COR-L47 (cell line): ENCODE measurements at regions not wholly inside any gene's neighbourhood (a gene's known extent, or its start where the extent isn't known, plus 50 kb on each side); places are given as distances from the start of the nearest gene placed in this dataset.
"Not testable (repeated sequence)": the region's sequence is repeated elsewhere in the genome, so short reads cannot be mapped to it uniquely, and the experiment has no call there.

ENCODE experiments used
- DNase-seq: peaks from one replicate; lab custom pipeline; 2025; lab: John Stamatoyannopoulos, UW

DNA sequence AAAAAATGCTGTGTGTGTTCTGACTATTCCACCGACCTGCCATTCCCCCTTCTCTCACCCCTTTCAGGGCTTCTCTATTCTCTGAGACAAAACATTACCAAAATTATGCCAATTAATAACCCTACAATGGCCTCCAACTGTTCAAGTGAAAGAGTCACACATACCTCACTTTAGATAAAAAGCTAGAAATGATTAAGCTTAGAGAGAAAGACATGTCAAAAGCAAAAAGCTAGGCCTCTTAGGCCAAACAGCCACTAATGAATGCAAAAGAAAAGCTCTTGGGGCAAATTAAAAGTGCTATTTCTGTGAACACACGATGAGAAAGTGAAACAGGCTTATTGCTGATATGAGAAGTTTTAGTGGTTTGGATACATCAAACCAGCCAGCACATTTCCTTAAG is 279.6 kb upstream of the GRAMD2B start:
- no peak for DNase-seq

DNA sequence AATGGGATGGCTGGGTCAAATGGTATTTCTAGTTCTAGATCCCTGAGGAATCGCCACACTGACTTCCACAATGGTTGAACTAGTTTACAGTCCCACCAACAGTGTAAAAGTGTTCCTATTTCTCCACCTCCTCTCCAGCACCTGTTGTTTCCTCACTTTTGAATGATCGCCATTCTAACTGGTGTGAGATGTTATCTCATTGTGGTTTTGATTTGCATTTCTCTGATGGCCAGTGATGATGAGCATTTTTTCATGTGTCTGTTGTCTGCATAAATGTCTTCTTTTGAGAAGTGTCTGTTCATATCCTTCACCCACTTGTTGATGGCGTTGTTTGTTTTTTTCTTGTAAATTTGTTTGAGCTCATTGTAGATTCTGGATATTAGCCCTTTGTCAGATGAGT is 272.9 kb upstream of the GRAMD2B start:
- not testable (repeated sequence) for DNase-seq

DNA sequence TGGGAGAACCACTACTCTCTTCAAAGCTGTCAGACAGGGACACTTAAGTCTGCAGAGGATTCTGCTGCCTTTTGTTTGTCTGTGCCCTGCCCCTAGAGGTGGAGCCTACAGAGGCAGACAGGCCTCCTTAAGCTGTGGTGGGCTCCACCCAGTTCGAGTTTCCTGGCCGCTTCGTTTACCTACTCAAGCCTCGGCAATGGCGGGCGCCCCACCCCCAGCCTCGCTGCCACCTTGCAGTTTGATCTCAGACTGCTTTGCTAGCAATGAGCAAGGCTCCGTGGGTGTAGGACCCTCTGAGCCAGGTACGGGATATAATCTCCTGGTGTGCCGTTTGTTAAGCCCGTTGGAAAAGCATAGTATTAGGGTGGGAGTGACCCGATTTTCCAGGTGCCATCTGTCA is 267.9 kb upstream of the GRAMD2B start:
- not testable (repeated sequence) for DNase-seq

DNA sequence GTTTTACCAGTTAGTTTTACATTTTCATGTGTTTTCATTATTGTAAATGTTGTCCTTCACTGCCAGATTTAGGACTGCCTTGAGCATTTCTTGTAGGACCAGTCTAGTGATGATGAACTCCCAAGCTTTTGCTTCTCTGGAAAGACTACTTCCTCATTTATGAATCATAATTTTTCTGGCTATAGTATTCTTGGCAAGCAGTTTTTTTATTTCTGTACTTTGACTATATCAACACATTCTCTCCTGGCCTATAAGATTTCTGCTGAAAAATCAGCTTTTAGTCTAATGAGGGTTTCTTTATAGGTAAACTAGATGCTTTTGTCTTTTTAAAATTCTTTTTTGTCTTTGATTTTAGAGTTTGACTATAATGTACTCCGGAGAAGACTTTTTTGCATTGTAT is 256.8 kb upstream of the GRAMD2B start:
- DNase-seq, result no peak

DNA sequence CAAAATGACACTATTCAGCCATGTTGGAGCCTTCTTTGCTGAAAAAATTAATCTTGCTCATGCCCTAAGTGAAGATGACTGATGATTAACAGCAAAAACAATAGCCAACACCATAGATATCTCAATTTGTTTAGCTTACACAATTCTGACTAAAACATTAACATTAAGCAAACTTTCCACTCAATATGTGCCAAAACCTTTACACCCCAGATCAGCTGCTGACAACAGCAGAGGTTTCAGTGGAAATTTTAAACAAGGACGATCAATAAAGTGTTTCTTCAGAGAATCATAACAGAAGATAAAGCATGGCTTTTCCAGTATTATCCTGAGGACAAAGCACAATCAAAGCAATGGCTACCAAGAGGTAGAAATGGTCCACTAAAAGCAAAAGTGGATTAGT is 254.4 kb upstream of the GRAMD2B start:
- DNase-seq, result no peak

DNA sequence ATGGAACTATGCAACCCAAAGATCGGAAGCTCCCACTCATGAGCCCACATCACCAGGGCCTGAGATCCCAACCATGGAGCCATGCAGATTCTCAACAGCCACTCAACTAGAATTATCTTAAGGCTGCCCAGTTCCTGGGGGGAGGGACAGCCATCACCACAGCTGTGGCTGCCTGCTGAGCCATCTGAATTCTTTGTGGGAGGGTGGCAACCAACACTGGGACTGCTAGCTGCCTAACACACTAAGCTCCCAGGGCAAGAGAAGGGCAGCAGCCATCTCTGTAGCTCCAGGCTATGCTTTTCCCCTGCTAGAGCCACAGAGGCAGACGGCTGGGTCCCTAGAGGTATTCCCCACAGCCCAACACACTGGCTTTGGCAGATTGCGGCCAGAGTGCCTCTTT is 251.3 kb upstream of the GRAMD2B start:
- DNase-seq, result no peak

DNA sequence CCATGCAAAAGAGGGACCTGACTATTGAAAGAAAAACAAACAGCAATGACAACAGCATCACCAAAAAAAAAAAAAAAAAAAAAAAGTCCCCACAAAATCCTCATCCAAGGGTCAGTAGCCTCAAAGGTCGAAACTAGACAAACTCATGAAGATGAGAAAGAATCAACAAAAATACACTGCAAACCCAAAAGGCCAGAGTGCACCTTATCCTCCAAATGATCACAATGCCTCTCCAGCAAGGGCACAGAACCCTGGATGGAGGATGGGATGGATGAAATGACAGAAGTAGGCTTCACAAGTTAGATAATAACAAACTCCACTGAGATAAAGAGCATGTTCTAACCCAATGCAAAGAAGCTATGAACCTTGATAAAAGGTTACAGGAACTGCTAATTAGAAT is 250.4 kb upstream of the GRAMD2B start:
- DNase-seq, result no peak

DNA sequence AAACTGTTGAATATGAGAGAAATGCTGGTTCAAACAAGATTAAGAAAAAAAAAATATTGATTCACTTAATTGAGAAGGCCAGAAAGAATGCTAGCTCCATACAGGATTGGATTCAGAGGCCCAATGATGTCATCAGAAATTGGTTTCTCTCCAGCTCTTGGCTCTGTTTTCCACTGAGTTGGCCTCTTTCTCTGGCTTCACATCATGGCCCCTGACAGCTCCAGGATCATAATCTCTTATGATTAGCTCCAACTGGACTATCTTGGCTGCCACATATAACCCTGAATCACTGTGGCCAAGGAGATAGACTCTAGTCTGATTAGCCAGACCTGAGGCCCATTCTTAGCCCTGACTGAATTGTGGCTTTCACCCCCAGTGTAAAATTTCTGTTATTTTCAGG is 244.7 kb upstream of the GRAMD2B start:
- DNase-seq, result no peak

DNA sequence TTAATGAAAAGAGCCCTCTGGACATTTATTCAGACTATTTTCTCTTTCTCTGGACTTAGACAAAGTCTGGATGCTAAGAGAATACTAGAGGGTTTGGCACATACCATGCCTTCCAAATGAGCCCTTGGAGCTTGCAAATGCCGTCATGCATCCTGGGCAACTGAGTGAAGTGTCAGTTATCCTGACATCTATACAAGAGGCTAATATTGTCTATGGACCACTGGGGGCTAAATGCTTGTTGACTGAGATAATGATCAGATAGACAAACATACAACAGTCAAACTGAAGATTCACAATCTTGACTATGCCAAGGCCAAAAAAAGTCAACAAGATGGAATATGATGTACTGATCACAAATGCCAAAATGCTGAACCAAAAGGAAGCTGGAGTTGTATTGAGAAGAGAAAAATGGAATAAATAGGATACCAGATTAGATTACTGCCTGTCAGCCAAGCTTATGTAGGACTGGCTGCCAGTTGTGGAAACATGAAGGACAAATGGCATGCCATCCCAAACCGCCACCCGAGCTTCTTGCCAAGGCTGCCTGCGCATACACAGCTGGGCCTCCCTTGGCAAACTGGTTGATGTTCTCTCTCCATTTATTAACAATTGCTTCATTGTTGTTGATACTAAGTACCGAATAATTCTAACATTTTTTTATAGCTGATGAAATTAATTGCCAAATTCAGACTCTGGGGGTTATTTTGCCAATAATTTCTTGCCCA is 240.1 kb upstream of the GRAMD2B start:
- no peak for DNase-seq

DNA sequence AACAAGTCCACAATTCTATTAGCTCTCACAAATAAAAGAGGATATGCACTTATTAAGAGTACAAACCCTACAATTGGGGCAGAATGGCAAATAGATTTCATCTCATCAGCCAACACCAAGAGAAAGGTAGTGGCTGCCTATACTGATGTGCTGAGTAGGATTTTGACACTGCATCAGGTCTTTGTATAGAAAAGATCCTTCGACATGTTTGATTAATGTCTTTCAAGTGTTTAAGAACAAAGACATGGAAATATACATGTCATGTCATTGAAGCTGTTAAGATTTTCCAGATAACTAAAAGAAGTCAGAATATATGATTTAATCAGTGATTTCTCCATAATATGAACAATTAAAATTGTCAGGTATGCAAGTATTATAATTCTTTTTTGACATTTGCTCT is 238.7 kb upstream of the GRAMD2B start:
- DNase-seq, result no peak

DNA sequence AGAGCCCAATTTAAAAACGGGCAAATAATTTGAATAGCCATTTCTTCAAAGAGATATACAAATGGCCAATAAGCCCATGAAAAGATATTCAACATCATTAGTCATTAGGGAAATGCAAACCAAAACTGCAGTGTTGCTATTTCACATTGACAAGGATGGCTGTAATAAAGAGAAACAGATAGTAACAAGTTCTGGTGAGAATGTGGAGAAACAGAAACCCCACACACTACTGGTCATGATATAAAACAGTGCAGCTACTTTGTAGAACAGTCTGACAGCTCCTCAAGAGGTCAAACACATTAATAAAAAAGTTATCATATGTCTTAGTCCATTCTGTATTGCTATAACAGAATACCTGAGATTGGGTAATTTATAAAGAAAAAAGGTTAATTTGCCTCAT is 237.0 kb upstream of the GRAMD2B start:
- DNase-seq, result no peak

DNA sequence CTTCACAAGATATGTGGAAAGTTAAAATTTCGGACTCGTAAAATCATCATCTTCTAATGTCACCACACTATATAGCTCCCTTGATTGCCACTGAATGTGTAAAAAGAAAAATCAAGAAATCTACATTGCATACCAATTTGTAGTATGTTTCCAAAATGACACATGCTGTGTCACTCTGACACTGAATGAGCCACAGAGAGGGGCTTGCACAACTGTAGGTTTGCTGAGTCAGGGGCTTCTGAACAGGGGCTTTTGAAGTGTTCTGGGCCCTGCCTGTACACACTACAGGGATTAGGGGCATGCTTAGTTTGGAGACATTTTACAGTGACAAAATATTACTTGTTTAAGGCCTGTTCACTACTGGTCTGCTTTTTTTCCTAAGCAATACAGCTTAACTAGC is 234.4 kb upstream of the GRAMD2B start:
- DNase-seq, result no peak

DNA sequence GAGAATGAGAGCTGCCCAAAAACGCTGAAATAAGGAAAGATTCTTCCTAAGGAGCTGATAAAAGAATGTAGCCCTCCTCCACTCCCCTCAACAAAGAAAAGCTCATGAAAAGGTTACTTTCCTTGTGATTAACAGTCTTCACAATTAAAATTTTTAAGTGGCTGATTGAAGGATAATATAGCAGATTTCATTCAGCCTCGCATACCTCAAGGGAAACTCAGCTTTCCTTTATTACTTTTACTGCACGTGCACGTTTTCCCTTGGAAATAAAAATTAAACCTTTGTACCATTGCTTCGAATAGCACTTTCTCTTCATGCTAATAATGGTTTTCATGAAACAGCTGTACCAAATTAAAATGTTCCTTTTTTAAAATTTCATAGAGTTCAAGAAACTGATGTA is 234.0 kb upstream of the GRAMD2B start:
- no peak for DNase-seq

DNA sequence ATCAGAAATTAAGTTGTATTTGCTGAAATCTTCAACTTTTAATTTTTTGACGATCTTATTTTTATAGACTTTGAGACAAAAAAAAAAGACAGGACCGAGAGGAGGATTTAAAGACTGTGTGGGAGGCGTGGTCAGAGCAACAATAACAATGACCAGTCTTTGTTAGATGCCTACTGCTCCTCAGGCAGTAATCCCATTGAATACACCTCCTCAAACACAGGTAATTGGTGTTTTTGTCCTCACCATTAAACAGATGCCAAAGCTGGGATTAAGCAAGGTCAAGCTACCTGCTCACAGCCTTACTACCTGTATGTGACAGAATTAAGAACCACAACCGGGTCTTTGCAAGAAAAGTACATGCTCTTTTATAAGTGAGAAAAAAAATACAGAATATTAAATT is 233.3 kb upstream of the GRAMD2B start:
- DNase-seq, result peak; percentile 57

DNA sequence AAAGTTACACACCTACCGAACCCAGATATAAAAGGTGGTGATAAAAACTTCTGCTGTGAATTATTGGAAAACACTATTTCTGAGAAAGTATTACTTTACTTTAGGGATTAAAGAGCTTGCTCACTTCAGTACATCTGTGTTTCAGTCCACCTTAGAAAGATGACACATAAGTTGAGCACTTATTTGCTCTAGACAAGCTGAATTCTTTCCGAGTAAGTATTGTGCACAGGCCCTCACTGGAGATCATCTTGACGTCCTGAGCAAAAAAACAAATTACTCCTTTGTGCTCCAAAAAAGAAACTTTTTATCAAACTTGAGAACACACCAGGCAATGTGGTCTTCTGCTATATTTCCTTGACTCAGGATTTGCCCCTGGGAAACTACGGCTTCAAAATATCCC is 231.0 kb upstream of the GRAMD2B start:
- no peak for DNase-seq

DNA sequence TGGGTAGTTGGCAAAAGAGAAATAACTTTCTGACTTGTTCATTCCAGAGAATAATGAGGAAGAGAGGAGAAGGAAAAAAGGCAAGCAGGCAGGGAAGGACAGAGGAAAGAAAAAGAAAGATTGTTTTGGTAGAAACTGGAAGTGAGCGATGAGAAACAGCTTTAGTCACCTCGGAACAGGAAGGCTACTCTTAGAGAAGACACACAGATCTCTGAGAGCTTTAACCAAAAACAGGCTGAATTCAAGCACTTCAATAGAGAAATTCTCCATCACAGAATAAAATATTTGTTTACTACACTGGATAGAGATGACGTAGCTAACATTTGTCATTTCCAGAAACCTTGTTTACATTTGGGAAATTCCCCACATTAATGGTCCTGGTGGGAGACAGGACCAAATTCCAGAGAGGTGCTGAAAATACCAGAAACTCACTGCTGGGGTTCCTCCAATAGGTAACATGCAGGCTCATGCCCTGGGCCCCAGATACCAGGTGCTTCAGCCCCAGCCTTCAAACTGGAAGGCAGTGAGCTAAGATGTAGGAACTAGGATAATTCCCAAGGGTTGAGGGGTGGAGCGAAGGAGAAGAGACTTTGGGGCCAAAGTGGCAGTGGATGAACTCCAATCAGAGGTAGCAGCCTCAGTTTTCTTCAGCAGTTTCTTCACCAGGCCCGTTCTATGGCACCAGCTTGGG is 227.7 kb upstream of the GRAMD2B start:
- no peak for DNase-seq

DNA sequence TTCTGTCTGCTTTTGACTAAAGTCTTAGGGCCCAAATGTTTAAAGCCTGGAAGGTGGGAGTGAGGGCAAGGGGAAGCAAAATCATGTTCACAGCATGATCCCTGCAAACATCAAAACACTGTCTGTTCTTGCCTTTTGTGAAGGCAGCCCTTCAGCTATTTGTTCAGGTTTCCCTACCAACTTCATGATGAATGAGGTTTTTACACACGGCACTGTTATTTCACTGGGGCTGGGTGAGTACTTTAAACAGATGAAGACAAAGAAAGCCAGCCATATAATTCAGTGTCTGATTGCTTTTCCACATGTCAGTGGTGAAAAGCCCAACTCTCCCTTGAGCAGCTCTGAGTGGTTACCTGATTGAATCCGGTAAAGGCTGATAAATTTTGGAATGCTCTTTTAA is 224.7 kb upstream of the GRAMD2B start:
- peak; percentile 83 for DNase-seq

DNA sequence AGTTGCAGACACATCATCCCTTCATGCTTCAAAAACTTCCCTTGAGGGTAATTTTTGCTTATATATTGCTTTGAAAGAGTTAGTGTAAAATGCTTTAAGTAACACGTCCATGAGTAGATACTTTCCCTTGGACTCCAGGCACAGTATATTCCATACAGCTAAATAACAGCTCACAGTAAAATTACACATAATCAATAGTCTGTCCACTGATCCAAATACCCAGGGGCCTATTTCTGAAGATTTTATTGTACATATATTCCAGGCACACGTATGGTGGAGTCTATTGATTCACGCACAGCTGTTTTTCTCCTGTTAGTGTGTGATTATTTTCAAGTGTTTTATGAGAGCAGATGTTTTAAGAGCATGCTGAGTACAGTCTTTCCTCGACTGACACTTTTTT is 223.7 kb upstream of the GRAMD2B start:
- DNase-seq, result no peak

DNA sequence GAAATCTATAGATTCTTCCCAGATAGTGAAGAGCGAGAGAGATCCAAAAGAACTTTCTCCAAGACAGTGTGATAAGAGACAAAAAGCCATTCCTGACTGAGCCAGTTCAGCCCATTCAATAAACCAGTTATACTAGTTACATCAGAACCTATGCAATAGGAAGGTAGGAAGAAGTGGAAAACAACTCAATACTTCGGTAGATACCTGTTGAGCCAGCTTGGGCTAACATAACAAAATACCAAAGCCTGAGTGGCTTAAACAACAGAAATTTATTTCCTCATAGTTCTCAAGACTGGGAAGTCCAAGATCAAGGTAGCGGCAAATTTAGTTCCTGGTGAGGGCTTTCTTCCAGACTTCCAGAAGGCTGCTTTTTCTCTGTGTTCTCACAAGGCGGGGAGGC is 214.5 kb upstream of the GRAMD2B start:
- no peak for DNase-seq

DNA sequence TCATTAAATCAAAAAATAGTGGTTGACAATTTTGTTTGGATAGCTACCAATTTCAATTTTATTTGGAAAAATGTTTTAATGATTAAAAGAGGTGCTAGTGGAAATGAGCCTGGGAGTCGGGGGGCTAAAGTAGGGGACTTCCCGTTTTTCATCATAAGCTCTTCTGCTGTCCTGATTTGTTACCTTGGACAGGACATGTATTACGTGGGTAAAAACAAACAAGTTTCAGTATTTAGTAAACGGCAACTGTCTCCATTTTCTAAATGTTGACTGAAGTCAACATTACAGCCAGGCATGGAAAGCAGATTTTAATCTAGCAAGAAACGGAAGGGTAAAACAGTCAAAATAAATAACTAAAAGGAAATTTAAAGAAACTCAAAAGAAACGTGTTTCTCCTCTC is 212.3 kb upstream of the GRAMD2B start:
- DNase-seq, result no peak

DNA sequence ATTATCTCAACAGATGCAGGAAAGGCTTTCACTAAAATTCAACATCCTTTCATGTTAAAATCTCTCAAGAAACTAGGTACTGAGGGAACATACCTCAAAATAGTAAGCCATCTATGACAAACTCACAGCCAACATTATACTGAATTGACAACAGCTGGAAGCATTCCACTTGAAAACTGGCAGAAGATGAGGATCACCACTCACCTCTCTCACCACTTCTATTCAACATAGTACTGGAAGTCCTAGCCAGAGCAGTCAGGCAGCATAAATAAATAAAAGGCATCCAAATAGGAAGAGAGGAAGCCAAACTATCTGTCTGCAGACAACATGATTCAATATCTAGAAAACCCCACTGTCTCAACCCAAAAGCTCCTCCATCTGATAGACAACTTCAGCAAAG is 203.6 kb upstream of the GRAMD2B start:
- DNase-seq, result no peak

DNA sequence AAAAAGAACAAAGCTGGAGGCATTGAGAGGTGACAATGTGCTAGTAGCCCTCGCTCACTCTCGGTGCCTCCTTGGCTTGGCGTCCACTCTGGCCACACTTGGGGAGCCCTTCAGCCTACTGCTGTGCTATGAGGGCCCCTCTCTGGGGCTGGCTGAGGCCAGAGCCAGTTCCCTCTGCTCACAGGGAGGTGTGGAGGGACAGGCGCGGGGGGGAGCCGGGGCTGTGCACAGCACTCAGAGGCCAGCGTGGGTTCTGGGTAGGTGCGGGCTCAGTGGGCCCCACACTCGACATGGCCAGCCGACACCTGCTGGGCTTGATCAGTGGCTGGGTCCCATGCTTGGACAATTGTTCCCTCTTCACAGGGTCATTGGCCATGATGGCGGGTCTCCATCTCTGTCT is 202.5 kb upstream of the GRAMD2B start:
- no peak for DNase-seq

DNA sequence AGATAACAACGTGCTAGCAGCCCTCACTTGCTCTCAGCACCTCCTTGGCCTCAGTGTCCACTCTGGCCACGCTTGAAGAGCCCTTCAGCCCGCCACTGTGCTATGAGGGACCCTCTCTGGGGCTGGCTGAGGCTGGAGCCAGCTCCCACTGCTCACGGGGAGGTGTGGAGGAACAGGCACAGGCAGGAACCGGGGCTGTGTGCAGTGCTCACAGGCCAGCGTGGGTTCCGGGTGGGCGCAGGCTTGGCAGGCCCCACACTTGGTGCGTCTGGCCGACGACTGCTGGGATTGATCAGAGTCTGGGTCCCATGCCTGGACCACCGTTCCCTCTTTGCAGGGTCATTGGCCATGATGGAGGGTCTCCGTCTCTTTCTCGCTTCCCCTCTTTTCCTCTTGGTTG is 194.3 kb upstream of the GRAMD2B start:
- no peak for DNase-seq

DNA sequence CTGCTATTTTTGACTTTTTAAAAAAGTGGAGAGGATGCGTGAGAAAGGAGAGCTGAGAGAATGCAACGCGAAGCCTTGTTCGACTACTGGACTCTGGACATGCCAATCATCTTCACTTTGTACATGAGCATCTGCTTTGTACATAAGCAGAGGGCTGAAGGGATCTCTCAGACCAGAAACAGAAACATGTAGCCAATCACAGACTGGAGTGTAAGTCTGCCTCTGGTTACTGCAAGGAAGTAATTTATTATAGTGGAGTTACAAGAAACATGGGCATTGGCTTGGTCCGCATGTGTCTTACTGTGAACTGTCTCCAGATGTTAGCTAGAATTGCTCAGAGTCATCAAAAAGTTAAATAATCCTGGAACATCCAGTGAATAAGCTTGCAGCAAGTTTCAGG is 190.0 kb upstream of the GRAMD2B start:
- no peak for DNase-seq
